ENCODE measurements at regions not wholly inside any gene's neighbourhood (a gene's known extent, or its start where the extent isn't known, plus 50 kb on each side); places are given as distances from the start of the nearest gene placed in this dataset.

DNA sequence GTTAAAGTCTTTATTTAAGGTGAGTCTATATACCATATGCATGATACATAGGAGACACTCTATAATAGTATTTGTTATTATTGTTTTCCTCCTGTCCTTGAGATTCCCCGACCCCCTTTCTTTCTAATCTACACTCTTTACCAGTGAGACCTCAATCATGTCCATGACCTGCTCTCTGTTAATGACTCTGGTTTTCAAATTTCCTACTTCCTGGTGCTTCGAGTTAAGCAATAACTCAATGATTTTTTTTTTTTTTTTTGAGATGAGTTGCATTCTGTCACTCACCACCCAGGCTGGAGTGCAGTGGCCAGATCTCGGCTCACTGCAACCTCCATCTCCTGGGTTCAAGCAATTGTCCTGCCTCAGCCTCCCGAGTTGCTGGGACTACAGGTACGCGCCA, 574.6 kb upstream of the SLC35B3 start:
- Histone ChIP-seq H3K27me3 (ENCODE audit: control insufficient read depth, insufficient read depth, low read length) (no peaks in the 10 kb centered on the region), H3K27ac (ENCODE audit: insufficient read depth, low read length) (no peak overlapping the region), H3K36me3 (ENCODE audit: control insufficient read depth, insufficient read depth, low read length) (no peaks in the 10 kb centered on the region), H3K18ac (ENCODE audit: low read depth, low read length) (no peak overlapping the region), H3K23ac (ENCODE audit: low read depth, low read length) (no peak overlapping the region), H3K56ac (ENCODE audit: extremely low read depth, insufficient read depth, low read length) (no peak overlapping the region), H3K14ac (replicated peaks; ENCODE audit: low read depth, low read length) (no peak overlapping the region), H3K9ac (ENCODE audit: low read depth, low read length) (no peak overlapping the region), H3K9me3 (ENCODE audit: control insufficient read depth, insufficient read depth, low read length) (peaks cover 6% of the 10 kb centered on the region), H2AFZ (replicated peaks; ENCODE audit: low read length, poor library complexity) (no peak overlapping the region), H4K5ac (ENCODE audit: low read depth, low read length) (no peak overlapping the region), H3K4me1 (ENCODE audit: control insufficient read depth, insufficient read depth, low read length) (no peaks in the 10 kb centered on the region), H4K8ac (ENCODE audit: low read depth in 2 of 2, low read length in 2 of 2) (no peak overlapping the region), H2BK15ac (ENCODE audit: low read depth, low read length) (no peak overlapping the region), H3K4ac (ENCODE audit: low read depth, low read length) (no peak overlapping the region), H3K79me1 (ENCODE audit: low read depth in 1 of 2, low read length in 2 of 2) (no peaks in the 10 kb centered on the region), H2BK5ac (ENCODE audit: low read depth, low read length, poor library complexity, severe bottlenecking) (no peak overlapping the region), H4K91ac (ENCODE audit: insufficient read depth, low read depth, low read length) (no peak overlapping the region), H2BK120ac (ENCODE audit: low read depth, low read length) (no peak overlapping the region), H3K4me2 (ENCODE audit: low read depth, low read length) (no peak overlapping the region), H2AK5ac (ENCODE audit: low read depth, low read length) (no peak overlapping the region), H4K20me1 (ENCODE audit: insufficient read depth, low read length) (no peaks in the 10 kb centered on the region), H2AK9ac (replicated peaks; ENCODE audit: low read depth, low read length, poor library complexity) (no peak overlapping the region), H3K4me3 (ENCODE audit: insufficient read depth, low read depth, low read length) (no peak overlapping the region), H3K9me1 (ENCODE audit: insufficient read depth, low read length) (no peaks in the 10 kb centered on the region), H2BK20ac (ENCODE audit: low read depth, low read length) (no peak overlapping the region)
- POLR2A ChIA-PET (ENCODE audit: unreplicated experiment) = no interaction called here
- DNase-seq = no peak
- CTCF ChIA-PET = no interaction called here
- dilution Hi-C loops (cut with HindIII; ENCODE audit: low sequenced_read_pairs, unreplicated experiment) = no loop called here
- in situ Hi-C loops (cut with MboI; ENCODE audit: low sequenced_read_pairs) = no loop called here
- ATAC-seq (ENCODE audit: low read depth) = no peak
- no CpG with 5 or more reads among the region's 6 CpGs for WGBS, 2 experiments (ENCODE audit: extremely low coverage in 2 of 2, insufficient read length in 1 of 2)
- intact Hi-C loops (cut with micrococcal nuclease) = no loop called here
- no TSS peak for BruUV-seq (replicated peaks)
- TF ChIP-seq, protein P1, sequence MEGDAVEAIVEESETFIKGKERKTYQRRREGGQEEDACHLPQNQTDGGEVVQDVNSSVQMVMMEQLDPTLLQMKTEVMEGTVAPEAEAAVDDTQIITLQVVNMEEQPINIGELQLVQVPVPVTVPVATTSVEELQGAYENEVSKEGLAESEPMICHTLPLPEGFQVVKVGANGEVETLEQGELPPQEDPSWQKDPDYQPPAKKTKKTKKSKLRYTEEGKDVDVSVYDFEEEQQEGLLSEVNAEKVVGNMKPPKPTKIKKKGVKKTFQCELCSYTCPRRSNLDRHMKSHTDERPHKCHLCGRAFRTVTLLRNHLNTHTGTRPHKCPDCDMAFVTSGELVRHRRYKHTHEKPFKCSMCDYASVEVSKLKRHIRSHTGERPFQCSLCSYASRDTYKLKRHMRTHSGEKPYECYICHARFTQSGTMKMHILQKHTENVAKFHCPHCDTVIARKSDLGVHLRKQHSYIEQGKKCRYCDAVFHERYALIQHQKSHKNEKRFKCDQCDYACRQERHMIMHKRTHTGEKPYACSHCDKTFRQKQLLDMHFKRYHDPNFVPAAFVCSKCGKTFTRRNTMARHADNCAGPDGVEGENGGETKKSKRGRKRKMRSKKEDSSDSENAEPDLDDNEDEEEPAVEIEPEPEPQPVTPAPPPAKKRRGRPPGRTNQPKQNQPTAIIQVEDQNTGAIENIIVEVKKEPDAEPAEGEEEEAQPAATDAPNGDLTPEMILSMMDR (conservative IDR thresholded peaks at IDR 0.05; ENCODE audit: low read depth, low read length) = no peak
- no peak for TF ChIP-seq MXI1 (IDR thresholded peaks at IDR 0.05; ENCODE audit: borderline replicate concordance, low read depth, low read length)
- no peak for TF ChIP-seq RCOR1 (IDR thresholded peaks at IDR 0.05; ENCODE audit: insufficient replicate concordance, low read length)
- no peak for TF ChIP-seq BHLHE40 (IDR thresholded peaks at IDR 0.05; ENCODE audit: low read depth, low read length)
- no peak for TF ChIP-seq CEBPB (IDR thresholded peaks at IDR 0.05; ENCODE audit: low read depth, low read length)
- no peak for TF ChIP-seq NFE2L2 (IDR thresholded peaks at IDR 0.05; ENCODE audit: low read depth, low read length)
- TF ChIP-seq FOS (IDR thresholded peaks at IDR 0.05; ENCODE audit: low read depth, low read length) = no peak
- TF ChIP-seq RFX5 (IDR thresholded peaks at IDR 0.05; ENCODE audit: low read depth, low read length) = no peak
- TF ChIP-seq CHD1 (IDR thresholded peaks at IDR 0.05; ENCODE audit: low read depth, low read length) = no peak
- no peak for TF ChIP-seq SMC3 (IDR thresholded peaks at IDR 0.05; ENCODE audit: low read depth, low read length)
